H1 (cell line): ENCODE measurements at regions not wholly inside any gene's neighbourhood (a gene's known extent, or its start where the extent isn't known, plus 50 kb on each side); places are given as distances from the start of the nearest gene placed in this dataset.

ENCODE experiments used
- CTCF ChIA-PET: fragments of 300-600 bp; sonication (Branson Sonifier 250); formaldehyde crosslinking; loops from one replicate; lab custom pipeline; 2021; ENCODE audit not compliant: partially characterized antibody; lab: Charles Lee
- POLR2A ChIA-PET: fragments of 300-600 bp; sonication (Branson Sonifier 250); formaldehyde crosslinking; loops from one replicate; lab custom pipeline; 2021; ENCODE audit warnings: inconsistent platforms; ENCODE audit not compliant: partially characterized antibody; lab: Charles Lee
- DNase-seq, 2 experiments: peaks; one replicate each; pipeline versions ENCODE4 v3.0.0 to v3.0.0-alpha.2; 2010 to 2022; ENCODE audit warnings: low spot score in 2 of 2, low read depth in 1 of 2, mixed read lengths in 1 of 2
- FAIRE-seq: peaks from 2 replicates; lab custom pipeline; 2011; peaks lifted over from hg19 to GRCh38; lab: Jason Lieb, UNC
- H2AFZ ChIP-seq: 2 replicates; pipeline ENCODE4 v1.8.1; 2012; ENCODE audit warnings: low read length, inconsistent platforms
- H2AK5ac ChIP-seq: 2 replicates; pipeline ENCODE4 v1.6.1; 2013; ENCODE audit warnings: low read depth, low read length
- H2BK120ac ChIP-seq: replicated peaks from 2 replicates; pipeline ENCODE3; 2013; ENCODE audit warnings: low read depth, low read length, inconsistent platforms
- H2BK12ac ChIP-seq: 2 replicates; pipeline ENCODE4 v1.6.1; 2013; ENCODE audit warnings: low read depth, low read length
- H2BK15ac ChIP-seq: 2 replicates; pipeline ENCODE4 v1.6.1; 2013; ENCODE audit warnings: low read length
- H2BK20ac ChIP-seq: 2 replicates; pipeline ENCODE4 v1.6.1; 2013; ENCODE audit warnings: low read length
- H2BK5ac ChIP-seq: 2 replicates; pipeline ENCODE4 v1.6.1; 2013; ENCODE audit warnings: low read depth, low read length
- H3K14ac ChIP-seq: 2 replicates; pipeline ENCODE4 v1.6.1; 2013; ENCODE audit warnings: inconsistent platforms; ENCODE audit not compliant: insufficient read length
- H3K18ac ChIP-seq: 2 replicates; pipeline ENCODE4 v1.6.1; 2013; ENCODE audit warnings: low read length; ENCODE audit errors: extremely low read depth
- H3K23ac ChIP-seq: 2 replicates; pipeline ENCODE4 v1.6.1; 2013; ENCODE audit warnings: inconsistent platforms; ENCODE audit not compliant: insufficient read length
- H3K23me2 ChIP-seq: 2 replicates; pipeline ENCODE4 v1.6.1; 2013; ENCODE audit warnings: low read depth, low read length
- H3K27ac ChIP-seq: 2 replicates; pipeline ENCODE4 v1.6.1; 2011; ENCODE audit warnings: low read depth, low read length, inconsistent platforms
- H3K27me3 ChIP-seq, 4 experiments: replicated peaks in 1 of 4; 1 replicate in 1 of 4; 2 replicates in 3 of 4; pipeline versions ENCODE4 v1.6.1 to v1.8.1; 2011 to 2013; ENCODE audit warnings: low read length in 3 of 4, mild to moderate bottlenecking in 3 of 4, inconsistent platforms in 2 of 4, mixed read lengths in 2 of 4, moderate library complexity in 1 of 4; ENCODE audit not compliant: control insufficient read depth in 3 of 4, insufficient read depth in 3 of 4; ENCODE audit errors: extremely low read depth in 1 of 4
- H3K36me3 ChIP-seq, 4 experiments: 2 replicates each; pipeline versions ENCODE4 v1.6.1 to v1.8.1; 2011 to 2013; ENCODE audit warnings: mild to moderate bottlenecking in 4 of 4, low read length in 3 of 4, moderate library complexity in 2 of 4, control low read depth in 1 of 4, inconsistent platforms in 1 of 4; ENCODE audit not compliant: insufficient read depth in 4 of 4, control insufficient read depth in 2 of 4
- H3K4ac ChIP-seq: replicated peaks from 2 replicates; pipeline ENCODE3; 2013; ENCODE audit warnings: low read length, low read depth, mixed read lengths, inconsistent platforms; ENCODE audit not compliant: insufficient read length
- H3K4me1 ChIP-seq, 4 experiments: replicated peaks in 1 of 4; 1 replicate in 1 of 4; 2 replicates in 3 of 4; pipeline versions ENCODE4 v1.6.1 to v1.8.1; 2011 to 2013; ENCODE audit warnings: low read length in 3 of 4, inconsistent platforms in 2 of 4, mixed read lengths in 1 of 4; ENCODE audit not compliant: insufficient read depth in 4 of 4, control insufficient read depth in 3 of 4
- H3K4me2 ChIP-seq, 2 experiments: 2 replicates each; pipeline versions ENCODE4 v1.6.1 to v1.8.1; 2011 to 2013; ENCODE audit warnings: low read depth in 2 of 2, low read length in 2 of 2, control low read depth in 1 of 2, inconsistent platforms in 1 of 2, mild to moderate bottlenecking in 1 of 2; ENCODE audit not compliant: insufficient read depth in 1 of 2
- H3K4me3 ChIP-seq, 4 experiments: fragments of 200-600, 300-600 bp in 1 of 4; sonication (generic), shearing (Covaris generic), sonication (Bioruptor Twin) in 1 of 4; 2 replicates each; pipeline versions ENCODE4 v1.5.1 to v1.8.1; 2011 to 2016; ENCODE audit warnings: low read length in 4 of 4, low read depth in 3 of 4, control low read depth in 2 of 4, inconsistent platforms in 2 of 4, mild to moderate bottlenecking in 2 of 4, mixed read lengths in 1 of 4, moderate library complexity in 1 of 4; ENCODE audit not compliant: insufficient read depth in 2 of 4; ENCODE audit errors: extremely low read depth in 1 of 4
- H3K56ac ChIP-seq: replicated peaks from 2 replicates; pipeline ENCODE3; 2013; ENCODE audit warnings: low read depth, mild to moderate bottlenecking, mixed read lengths, low read length, inconsistent platforms; ENCODE audit not compliant: insufficient read length
- H3K79me1 ChIP-seq: 2 replicates; pipeline ENCODE4 v1.6.1; 2013; ENCODE audit warnings: low read depth, low read length, control low read depth
- H3K79me2 ChIP-seq, 2 experiments: 2 replicates each; pipeline versions ENCODE4 v1.6.1 to v1.8.1; 2012 to 2013; ENCODE audit warnings: low read length in 2 of 2, mild to moderate bottlenecking in 2 of 2, inconsistent platforms in 1 of 2; ENCODE audit not compliant: insufficient read depth in 2 of 2, control insufficient read depth in 1 of 2
- H3K9ac ChIP-seq, 4 experiments: replicated peaks in 1 of 4; 1 replicate in 1 of 4; 2 replicates in 3 of 4; pipeline versions ENCODE4 v1.6.1 to v1.8.1; 2011 to 2013; ENCODE audit warnings: low read depth in 3 of 4, low read length in 3 of 4, control low read depth in 2 of 4, mild to moderate bottlenecking in 2 of 4, moderate library complexity in 2 of 4, inconsistent platforms in 1 of 4; ENCODE audit errors: extremely low read depth in 1 of 4
- H3K9me3 ChIP-seq, 2 experiments: 2 replicates each; pipeline versions ENCODE4 v1.6.1 to v1.8.1; 2012 to 2013; ENCODE audit warnings: mild to moderate bottlenecking in 2 of 2, moderate library complexity in 2 of 2, control low read depth in 1 of 2, inconsistent platforms in 1 of 2, low read depth in 1 of 2, low read length in 1 of 2, mixed read lengths in 1 of 2; ENCODE audit not compliant: insufficient read depth in 2 of 2
- H4K20me1 ChIP-seq, 2 experiments: replicated peaks in 1 of 2; 2 replicates each; pipeline versions ENCODE3 to v1.8.1; 2011 to 2013; ENCODE audit warnings: inconsistent platforms in 2 of 2, low read length in 2 of 2, mild to moderate bottlenecking in 1 of 2; ENCODE audit not compliant: insufficient read depth in 2 of 2, control insufficient read depth in 1 of 2
- H4K5ac ChIP-seq: 2 replicates; pipeline ENCODE4 v1.6.1; 2013; ENCODE audit warnings: low read length, low read depth, mixed read lengths, inconsistent platforms; ENCODE audit not compliant: insufficient read length
- H4K8ac ChIP-seq: 2 replicates; pipeline ENCODE4 v1.8.0; 2013; ENCODE audit warnings: mild to moderate bottlenecking, moderate library complexity, low read length, inconsistent platforms; ENCODE audit not compliant: insufficient read depth; ENCODE audit errors: extremely low read depth
- H4K91ac ChIP-seq: replicated peaks from 2 replicates; pipeline ENCODE3; 2013; ENCODE audit warnings: low read length, mixed read lengths, inconsistent platforms; ENCODE audit not compliant: insufficient read length
- BACH1 ChIP-seq: IDR thresholded peaks from 2 replicates; pipeline ENCODE4 v1.6.1; 2012; ENCODE audit warnings: low read length, improper control_type of control experiment
- CBX5 ChIP-seq: fragments of 300-800, 300-1000 bp; sonication (generic); IDR thresholded peaks from 2 replicates; pipeline ENCODE4 v1.7.1; 2016; ENCODE audit warnings: antibody characterized with exemption, low read length, low read depth
- CREB1 ChIP-seq: IDR thresholded peaks from 2 replicates; pipeline ENCODE4 v1.6.1; 2012; ENCODE audit warnings: inconsistent platforms
- E2F6 ChIP-seq: IDR thresholded peaks from 2 replicates; pipeline ENCODE4 v1.6.1; 2012; ENCODE audit warnings: inconsistent platforms
- EGR1 ChIP-seq: IDR thresholded peaks from 2 replicates; pipeline ENCODE4 v1.6.1; 2011; ENCODE audit warnings: low read depth, low read length, borderline replicate concordance
- GABPA ChIP-seq: IDR thresholded peaks from 2 replicates; pipeline ENCODE4 v1.6.1; 2011; ENCODE audit warnings: mild to moderate bottlenecking, low read length, moderate library complexity, borderline replicate concordance; ENCODE audit not compliant: insufficient read depth
- KDM1A ChIP-seq: fragments of 200-600, 300-600 bp; sonication (generic); IDR thresholded peaks from 2 replicates; pipeline ENCODE4 v1.7.1; 2016; ENCODE audit warnings: mild to moderate bottlenecking, low read length, borderline replicate concordance
- NRF1 ChIP-seq: IDR thresholded peaks from 2 replicates; pipeline ENCODE4 v1.6.1; 2011; ENCODE audit warnings: mild to moderate bottlenecking, low read depth, low read length, improper control_type of control experiment
- POU5F1 ChIP-seq: IDR thresholded peaks from 2 replicates; pipeline ENCODE4 v1.6.1; 2011; ENCODE audit warnings: low read depth, mild to moderate bottlenecking, low read length, moderate library complexity
- RBBP5 ChIP-seq: IDR thresholded peaks from 2 replicates; pipeline ENCODE4 v1.7.1; 2012; ENCODE audit warnings: low read depth, mild to moderate bottlenecking, inconsistent platforms, low read length, moderate library complexity, borderline replicate concordance
- RNF2 ChIP-seq: fragments of 200-900, 300-1000 bp; sonication (generic); IDR thresholded peaks from 2 replicates; pipeline ENCODE4 v1.7.1; 2016; ENCODE audit warnings: borderline replicate concordance, low read depth, mild to moderate bottlenecking, antibody characterized with exemption, low read length; ENCODE audit not compliant: poor library complexity, severe bottlenecking; ENCODE audit errors: missing control alignments
- SP1 ChIP-seq: IDR thresholded peaks from 2 replicates; pipeline ENCODE4 v1.6.1; 2011; ENCODE audit warnings: low read depth, low read length
- SRF ChIP-seq: IDR thresholded peaks from 2 replicates; pipeline ENCODE4 v1.6.1; 2011; ENCODE audit warnings: mild to moderate bottlenecking, low read depth, low read length, moderate library complexity
- TAF7 ChIP-seq: optimal IDR thresholded peaks from 2 replicates; pipeline ENCODE3; 2011; ENCODE audit warnings: low read depth, mild to moderate bottlenecking, inconsistent platforms, low read length, moderate library complexity, borderline replicate concordance
- TEAD4 ChIP-seq: IDR thresholded peaks from 2 replicates; pipeline ENCODE4 v1.6.1; 2012; ENCODE audit warnings: low read depth, low read length, inconsistent platforms, mixed read lengths

DNA sequence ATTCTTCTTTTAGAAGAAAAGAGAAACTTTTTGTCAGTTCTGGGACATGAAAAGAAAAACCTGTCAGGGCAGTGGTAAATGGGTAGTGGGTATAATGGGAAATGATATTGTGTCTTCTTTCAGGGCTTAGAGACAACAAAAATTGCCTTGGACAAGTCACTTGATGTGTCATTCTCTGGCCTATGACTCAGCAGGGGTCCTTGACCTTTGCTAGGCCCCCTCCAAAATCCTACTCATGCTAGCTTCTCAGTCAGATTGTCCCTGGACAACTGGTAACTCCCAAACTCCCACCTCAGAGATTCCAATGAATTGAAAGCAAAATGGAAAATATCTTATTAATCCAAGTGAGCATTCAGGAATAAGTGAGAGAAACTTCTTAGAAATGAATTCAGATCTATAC is 258.8 kb upstream of the SPRY2 start:
- POLR2A ChIA-PET, result no interaction called here
- no peak for DNase-seq
- H3K4ac ChIP-seq, result no peak overlapping the region
- TF ChIP-seq SP1 (no peak), NRF1 (no peak), EGR1 (no peak), KDM1A (no peak), CREB1 (no peak), TAF7 (no peak), RBBP5 (no peak), RNF2 (no peak), SRF (no peak), E2F6 (no peak), CBX5 (no peak), TEAD4 (no peak), GABPA (no peak), BACH1 (no peak), POU5F1 (no peak)

More for the DNA sequence above, 258.8 kb upstream of the SPRY2 start:
- Histone ChIP-seq H3K79me1 (no peaks in the 10 kb centered on the region), H2BK15ac (no peak overlapping the region), H3K56ac (no peak overlapping the region), H2AK5ac (no peak overlapping the region), H3K27ac (no peak overlapping the region), H2BK5ac (no peak overlapping the region), H3K4me1 (peaks cover 0 to 3% (median 0%) of the 10 kb centered on the region in 4 experiments; a peak in 3 of 7 replicates), H2BK12ac (no peak overlapping the region), H3K27me3 (no peaks in the 10 kb centered on the region), H4K20me1 (no peaks in the 10 kb centered on the region), H3K4me2 (no peak overlapping the region), H3K79me2 (no peaks in the 10 kb centered on the region), H3K18ac (no peak overlapping the region), H3K23ac (no peak overlapping the region), H4K5ac (no peak overlapping the region), H4K91ac (no peak overlapping the region), H3K9ac (no peak overlapping the region), H3K14ac (no peak overlapping the region), H4K8ac (no peak overlapping the region), H2AFZ (no peak overlapping the region), H3K23me2 (no peaks in the 10 kb centered on the region), H3K36me3 (no peaks in the 10 kb centered on the region), H3K4me3 (no peak overlapping the region), H2BK120ac (no peak overlapping the region), H2BK20ac (no peak overlapping the region), H3K9me3 (no peaks in the 10 kb centered on the region)
- no peak for FAIRE-seq
- CTCF ChIA-PET, result interaction anchor here (0.6 kb wide), 1 partner anchor 257 kb away, joined by 3 read pairs; no protein-coding TSS in a partner anchor
